Colonic mucosa (tissue), 4 donors: ENCODE measurements at regions not wholly inside any gene's neighbourhood (a gene's known extent, or its start where the extent isn't known, plus 50 kb on each side); places are given as distances from the start of the nearest gene placed in this dataset.

Source experiments
- DNase-seq: peaks from one replicate; pipeline ENCODE4 v3.0.0-alpha.2; 2020
- H3K27ac ChIP-seq: fragments of 200-600 bp; one replicate; pipeline ENCODE4 v1.8.0; 2021
- H3K27me3 ChIP-seq: fragments of 200-600 bp; one replicate; pipeline ENCODE4 v1.8.0; 2021
- H3K36me3 ChIP-seq: fragments of 200-600 bp; one replicate; pipeline ENCODE4 v1.8.0; 2021
- H3K4me1 ChIP-seq: fragments of 200-600 bp; one replicate; pipeline ENCODE4 v1.8.0; 2021; ENCODE audit warnings: mild to moderate bottlenecking
- H3K4me3 ChIP-seq: fragments of 200-600 bp; one replicate; pipeline ENCODE4 v1.8.0; 2021
- H3K9ac ChIP-seq, 2 donors: one replicate each; pipeline ENCODE4 v1.7.0; 2013; ENCODE audit warnings: control low read depth in 2 of 2, low read depth in 2 of 2, low read length in 2 of 2
- H3K9me3 ChIP-seq: fragments of 200-600 bp; one replicate; pipeline ENCODE4 v1.8.0; 2021
- CTCF ChIP-seq: fragments of 200-600 bp; IDR thresholded peaks from one replicate; pipeline ENCODE4 v1.8.0; 2022; ENCODE audit warnings: antibody characterized with exemption, mild to moderate bottlenecking
- intact Hi-C: fragments of 100-400 bp; cut with DNase I; formaldehyde crosslinking; loops from one replicate; pipeline ENCODE4 v1.14.1; 2022
- donor health status: healthy.
- donor health status: DM: no; HTN: no; CAD: no.
- donor health status: DM: no; HTN: no; CAD: no.

GRCh38 chrX:15948318-15948660 is 93.7 kb upstream of the AP1S2 start:
- Histone ChIP-seq H3K27me3 (no peaks in the 10 kb centered on the region), H3K4me1 (no peaks in the 10 kb centered on the region), H3K27ac (no peak overlapping the region), H3K4me3 (no peak overlapping the region), H3K9me3 (no peaks in the 10 kb centered on the region), H3K36me3 (no peaks in the 10 kb centered on the region), H3K9ac (no peak overlapping the region)
- intact Hi-C loops: no loop called here
- no peak for TF ChIP-seq CTCF
- no peak for DNase-seq

- DNase-seq: no peak
- no peaks in the 10 kb centered on the region for H3K4me1 ChIP-seq
- H3K9ac ChIP-seq: no peak overlapping the region
- intact Hi-C loops: no loop called here
- no peak overlapping the region for H3K27ac ChIP-seq
- H3K27me3 ChIP-seq: no peaks in the 10 kb centered on the region
- H3K36me3 ChIP-seq: no peaks in the 10 kb centered on the region
- no peaks in the 10 kb centered on the region for H3K9me3 ChIP-seq
- TF ChIP-seq CTCF: no peak
- no peak overlapping the region for H3K4me3 ChIP-seq
These were observed 93.2 kb upstream of the AP1S2 start for GRCh38 chrX:15947648-15948317.

GRCh38 chrX:15946783-15947580 is 92.4 kb upstream of the AP1S2 start:
- H3K4me1 ChIP-seq: no peaks in the 10 kb centered on the region
- no peak for DNase-seq
- no peaks in the 10 kb centered on the region for H3K9me3 ChIP-seq
- no peak overlapping the region for H3K27ac ChIP-seq
- intact Hi-C loops: no loop called here
- no peak for TF ChIP-seq CTCF
- H3K4me3 ChIP-seq: no peak overlapping the region
- H3K27me3 ChIP-seq: no peaks in the 10 kb centered on the region
- H3K36me3 ChIP-seq: no peaks in the 10 kb centered on the region
- H3K9ac ChIP-seq: no peak overlapping the region

GRCh38 chrX:15943391-15943790 is 88.8 kb upstream of the AP1S2 start:
- no peak for DNase-seq
- no peaks in the 10 kb centered on the region for H3K4me1 ChIP-seq
- H3K9ac ChIP-seq: no peak overlapping the region
- no peak for TF ChIP-seq CTCF
- intact Hi-C loops: no loop called here
- H3K4me3 ChIP-seq: no peak overlapping the region
- H3K9me3 ChIP-seq: no peaks in the 10 kb centered on the region
- H3K27ac ChIP-seq: no peak overlapping the region
- H3K27me3 ChIP-seq: no peaks in the 10 kb centered on the region
- H3K36me3 ChIP-seq: no peaks in the 10 kb centered on the region

- Histone ChIP-seq H3K27ac (no peak overlapping the region), H3K9ac (no peak overlapping the region), H3K27me3 (no peaks in the 10 kb centered on the region), H3K36me3 (no peaks in the 10 kb centered on the region), H3K9me3 (no peaks in the 10 kb centered on the region), H3K4me1 (no peaks in the 10 kb centered on the region), H3K4me3 (no peak overlapping the region)
- no peak for TF ChIP-seq CTCF
- intact Hi-C loops: no loop called here
- DNase-seq: no peak
These were observed 87.7 kb upstream of the AP1S2 start for GRCh38 chrX:15942307-15942706.
